ENCODE measurements at regions not wholly inside any gene's neighbourhood (a gene's known extent, or its start where the extent isn't known, plus 50 kb on each side); places are given as distances from the start of the nearest gene placed in this dataset.

- TF ChIP-seq CTCF (IDR thresholded peaks at IDR 0.05): no peak
- no peak for TF ChIP-seq TCF7L2 (IDR thresholded peaks at IDR 0.05; ENCODE audit: low read depth, low read length)
- TF ChIP-seq POLR2AphosphoS5 (IDR thresholded peaks at IDR 0.05; ENCODE audit: low read depth, low read length): no peak
Measured at GRCh38 chr11:134864233-134864967, 452.4 kb upstream of the B3GAT1 start.

Data from Panc1 (cell line).